HepG2 (cell line): ENCODE measurements at regions not wholly inside any gene's neighbourhood (a gene's known extent, or its start where the extent isn't known, plus 50 kb on each side); places are given as distances from the start of the nearest gene placed in this dataset.

ENCODE experiments used
- ATAC-seq: fragments of 200-7000 bp; cut with Tn5 transposase; 3 replicates; pipeline ENCODE4 v1.9.1; 2020; ENCODE audit warnings: mild to moderate bottlenecking, moderate library complexity
- BruUV-seq: library from RNA; stranded (reverse); fragments of 400-500 nt; replicated peaks from 2 replicates; lab custom pipeline; 2021; lab: Mats Ljungman, UMichigan
- CTCF ChIA-PET: fragments of 300-600 bp; formaldehyde crosslinking; extraction: SDS; loops from one replicate; lab custom pipeline; 2021; ENCODE audit warnings: low total read pairs, inconsistent platforms, low intra/inter-chr PET ratio; lab: Yijun Ruan, JAX
- POLR2A ChIA-PET: fragments of 350-600 bp; sonication (Branson Sonifier 250); formaldehyde crosslinking; loops from one replicate; lab custom pipeline; 2020; ENCODE audit warnings: antibody characterized with exemption, inconsistent platforms; lab: Yijun Ruan, JAX
- DNase-seq: peaks from one replicate; pipeline ENCODE4 v3.0.0-alpha.2; 2015; ENCODE audit warnings: low spot score
- FAIRE-seq: peaks from 3 replicates; lab custom pipeline; 2011; peaks lifted over from hg19 to GRCh38; lab: Jason Lieb, UNC
- H2AFZ ChIP-seq: one replicate; pipeline ENCODE4 v1.6.1; 2011; ENCODE audit warnings: low read length, inconsistent platforms
- H3K27ac ChIP-seq: fragments of 300-600 bp; 3 replicates; pipeline ENCODE4 v1.8.0; 2011; ENCODE audit warnings: mixed run types, mild to moderate bottlenecking, mixed read lengths, low read length, inconsistent platforms; ENCODE audit not compliant: insufficient read depth; ENCODE audit errors: extremely low read length
- H3K27me3 ChIP-seq, 2 experiments: fragments of 200-600 bp in 1 of 2; 2 replicates in 1 of 2; 3 replicates in 1 of 2; pipeline versions ENCODE4 v1.6.0 to v1.8.0; 2011; ENCODE audit warnings: low read length in 2 of 2, mild to moderate bottlenecking in 2 of 2, moderate library complexity in 2 of 2, inconsistent platforms in 1 of 2; ENCODE audit not compliant: insufficient read depth in 2 of 2, control insufficient read depth in 1 of 2
- H3K36me3 ChIP-seq, 2 experiments: fragments of 200-600 bp in 1 of 2; replicated peaks in 1 of 2; 2 replicates in 1 of 2; 3 replicates in 1 of 2; pipeline versions ENCODE4 v1.5.1 to v1.8.0; 2011; ENCODE audit warnings: low read length in 2 of 2, inconsistent platforms in 1 of 2; ENCODE audit not compliant: insufficient read depth in 2 of 2, control insufficient read depth in 1 of 2
- H3K4me1 ChIP-seq: 2 replicates; pipeline ENCODE4 v1.5.1; 2012; ENCODE audit warnings: low read length, inconsistent platforms; ENCODE audit not compliant: insufficient read depth
- H3K4me2 ChIP-seq: 2 replicates; pipeline ENCODE4 v1.6.0; 2011; ENCODE audit warnings: low read depth, low read length, inconsistent platforms
- H3K4me3 ChIP-seq, 3 experiments: fragments of 200-600 bp in 1 of 3; sonication (generic), shearing (Covaris generic) in 1 of 3; replicated peaks in 1 of 3; 2 replicates each; pipeline ENCODE4 v1.5.1; 2011 to 2016; ENCODE audit warnings: low read length in 3 of 3, inconsistent platforms in 2 of 3, low read depth in 2 of 3, mild to moderate bottlenecking in 2 of 3, control low read depth in 1 of 3, mixed read lengths in 1 of 3; ENCODE audit not compliant: insufficient read depth in 1 of 3
- H3K79me2 ChIP-seq: one replicate; pipeline ENCODE4 v1.6.1; 2011; ENCODE audit warnings: low read length, inconsistent platforms; ENCODE audit not compliant: insufficient read depth
- H3K9ac ChIP-seq: 2 replicates; pipeline ENCODE4 v1.6.0; 2011; ENCODE audit warnings: mild to moderate bottlenecking, low read depth, low read length, inconsistent platforms; ENCODE audit not compliant: insufficient read depth
- H3K9me3 ChIP-seq: 2 replicates; pipeline ENCODE4 v1.5.1; 2012; ENCODE audit warnings: mild to moderate bottlenecking, low read length
- H4K20me1 ChIP-seq: 2 replicates; pipeline ENCODE4 v1.6.0; 2011; ENCODE audit warnings: inconsistent platforms, mild to moderate bottlenecking, low read length, moderate library complexity; ENCODE audit not compliant: insufficient read depth
- AKNA ChIP-seq: sonication (generic); formaldehyde crosslinking; IDR thresholded peaks from 2 replicates; pipeline ENCODE4 v1.4.0; 2020; ENCODE audit warnings: missing genetic modification reagents, borderline replicate concordance
- CEBPB ChIP-seq: IDR thresholded peaks from 2 replicates; pipeline ENCODE4 v1.6.1; 2011; ENCODE audit warnings: low read depth, low read length, improper control_type of control experiment, borderline replicate concordance
- FOXO1 ChIP-seq: sonication (generic); formaldehyde crosslinking; IDR thresholded peaks from 2 replicates; pipeline ENCODE4 v1.4.0; 2020; ENCODE audit warnings: missing genetic modification reagents
- KDM5B ChIP-seq: sonication (generic); formaldehyde crosslinking; IDR thresholded peaks from 2 replicates; pipeline ENCODE4 v1.4.0; 2020; ENCODE audit warnings: missing genetic modification reagents, mild to moderate bottlenecking, borderline replicate concordance
- KLF12 ChIP-seq: sonication (generic); formaldehyde crosslinking; IDR thresholded peaks from 2 replicates; pipeline ENCODE4 v1.4.0; 2020; ENCODE audit warnings: missing genetic modification reagents, borderline replicate concordance
- PLRG1 ChIP-seq: fragments of 450-650 bp; conservative IDR thresholded peaks from 2 replicates; pipeline ENCODE4 v1.6.1; 2016
- RBFOX2 ChIP-seq: fragments of 200-400 bp; formaldehyde crosslinking; IDR thresholded peaks from 2 replicates; pipeline ENCODE4 v1.6.1; 2017; ENCODE audit warnings: low read depth, mild to moderate bottlenecking, low read length
- RFX3 ChIP-seq: IDR thresholded peaks from 2 replicates; pipeline ENCODE4 v1.6.1; 2016; ENCODE audit warnings: missing biosample characterization, missing genetic modification reagents
- SMARCE1 ChIP-seq: fragments of 450-650 bp; IDR thresholded peaks from 2 replicates; pipeline ENCODE4 v1.6.1; 2017; ENCODE audit warnings: borderline replicate concordance
- THAP11 ChIP-seq: IDR thresholded peaks from 2 replicates; pipeline ENCODE4 v1.6.1; 2016; ENCODE audit warnings: missing biosample characterization, missing genetic modification reagents
- ZNF224 ChIP-seq: sonication (generic); formaldehyde crosslinking; IDR thresholded peaks from 2 replicates; pipeline ENCODE4 v1.5.0; 2020; ENCODE audit warnings: mild to moderate bottlenecking, missing genetic modification reagents
- WGBS: methylation state at CpG from one replicate; pipeline ENCODE4 v1.1.6; 2017; ENCODE audit warnings: low lambda C conversion rate; 5-methylcytosine and 5-hydroxymethylcytosine counted together
- in situ Hi-C: cut with HindIII; loops from 2 replicates; pipeline ENCODE4 v1.10.0; 2017; ENCODE audit warnings: low pct_unique_long_range_greater_than_20kb; ENCODE audit not compliant: extremely low pct_ligation_motif_present
- intact Hi-C: fragments of 100-400 bp; cut with micrococcal nuclease; formaldehyde crosslinking; loops from one replicate; pipeline ENCODE4 v1.10.0; 2022; ENCODE audit not compliant: unreplicated experiment
- TF ChIP-seq, protein P1 (sequence below): fragments of 450-650 bp; IDR thresholded peaks from 2 replicates; pipeline ENCODE4 v1.6.1; 2016
- TF ChIP-seq, protein P2 (sequence below): sonication (generic); formaldehyde crosslinking; IDR thresholded peaks from 2 replicates; pipeline ENCODE4 v1.8.0; 2022; ENCODE audit warnings: mild to moderate bottlenecking, missing genetic modification reagents, moderate library complexity

DNA sequence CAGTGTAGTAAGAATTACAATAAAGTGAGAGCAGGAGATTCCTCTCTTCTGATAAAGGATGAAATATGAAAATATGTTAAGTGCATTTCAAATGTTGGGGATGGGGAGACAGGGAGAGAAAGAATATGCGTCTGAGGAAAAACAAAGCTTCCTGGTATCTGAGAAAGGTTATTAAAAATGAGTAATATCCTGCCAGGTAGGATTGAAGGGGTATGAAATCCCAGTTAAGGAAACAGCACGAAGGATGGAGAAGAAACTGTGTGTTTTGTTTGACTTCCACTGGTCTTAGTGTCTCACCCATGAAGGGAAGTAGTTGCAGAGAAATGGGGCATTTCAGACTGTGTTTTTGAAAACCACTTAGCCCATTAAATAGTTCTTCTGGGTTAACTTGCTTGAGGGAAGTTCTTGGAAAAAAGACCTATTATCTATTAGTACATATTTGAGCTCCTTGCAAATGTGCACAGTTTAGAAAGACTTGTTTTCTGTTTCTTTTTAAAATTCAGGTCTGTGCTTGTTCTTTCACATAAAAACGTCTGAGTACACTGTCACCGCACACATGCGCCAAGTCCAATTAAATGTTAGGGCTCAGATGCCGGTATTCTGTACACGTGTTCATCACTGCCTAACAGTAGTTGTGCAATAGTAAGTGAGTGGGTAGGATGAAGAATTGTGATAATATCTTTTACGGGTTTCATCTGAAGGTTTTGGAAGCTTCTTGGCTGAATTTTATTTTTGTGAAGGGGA is 196.1 kb upstream of the P2RY1 start:
- no TSS peak for BruUV-seq
- ATAC-seq (no peak), DNase-seq (no peak), FAIRE-seq (no peak)
- Histone ChIP-seq H3K9ac (no peak overlapping the region), H3K4me1 (no peaks in the 10 kb centered on the region), H3K4me2 (no peak overlapping the region), H3K79me2 (no peaks in the 10 kb centered on the region), H3K27me3 (no peaks in the 10 kb centered on the region), H3K36me3 (no peaks in the 10 kb centered on the region), H3K4me3 (no peak overlapping the region), H2AFZ (no peak overlapping the region), H3K9me3 (no peaks in the 10 kb centered on the region), H3K27ac (no peak overlapping the region), H4K20me1 (no peaks in the 10 kb centered on the region)
- intact Hi-C loops: no loop called here
- TF ChIP-seq CEBPB: peak; percentile 64
- TF ChIP-seq, protein P1, sequence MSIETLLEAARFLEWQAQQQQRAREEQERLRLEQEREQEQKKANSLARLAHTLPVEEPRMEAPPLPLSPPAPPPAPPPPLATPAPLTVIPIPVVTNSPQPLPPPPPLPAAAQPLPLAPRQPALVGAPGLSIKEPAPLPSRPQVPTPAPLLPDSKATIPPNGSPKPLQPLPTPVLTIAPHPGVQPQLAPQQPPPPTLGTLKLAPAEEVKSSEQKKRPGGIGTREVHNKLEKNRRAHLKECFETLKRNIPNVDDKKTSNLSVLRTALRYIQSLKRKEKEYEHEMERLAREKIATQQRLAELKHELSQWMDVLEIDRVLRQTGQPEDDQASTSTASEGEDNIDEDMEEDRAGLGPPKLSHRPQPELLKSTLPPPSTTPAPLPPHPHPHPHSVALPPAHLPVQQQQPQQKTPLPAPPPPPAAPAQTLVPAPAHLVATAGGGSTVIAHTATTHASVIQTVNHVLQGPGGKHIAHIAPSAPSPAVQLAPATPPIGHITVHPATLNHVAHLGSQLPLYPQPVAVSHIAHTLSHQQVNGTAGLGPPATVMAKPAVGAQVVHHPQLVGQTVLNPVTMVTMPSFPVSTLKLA: 0 out of 2 replicates have a peak, but pooled peaks have one; percentile 32
- TF ChIP-seq, protein P2, sequence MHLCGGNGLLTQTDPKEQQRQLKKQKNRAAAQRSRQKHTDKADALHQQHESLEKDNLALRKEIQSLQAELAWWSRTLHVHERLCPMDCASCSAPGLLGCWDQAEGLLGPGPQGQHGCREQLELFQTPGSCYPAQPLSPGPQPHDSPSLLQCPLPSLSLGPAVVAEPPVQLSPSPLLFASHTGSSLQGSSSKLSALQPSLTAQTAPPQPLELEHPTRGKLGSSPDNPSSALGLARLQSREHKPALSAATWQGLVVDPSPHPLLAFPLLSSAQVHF (CRISPR knock-in tag): no peak
- TF ChIP-seq SMARCE1: no peak
- ChIA-PET POLR2A (no interaction called here), CTCF (no interaction called here)
- in situ Hi-C loops: no loop called here
- WGBS: 1% methylated on average over 8 of the region's 8 CpGs

DNA sequence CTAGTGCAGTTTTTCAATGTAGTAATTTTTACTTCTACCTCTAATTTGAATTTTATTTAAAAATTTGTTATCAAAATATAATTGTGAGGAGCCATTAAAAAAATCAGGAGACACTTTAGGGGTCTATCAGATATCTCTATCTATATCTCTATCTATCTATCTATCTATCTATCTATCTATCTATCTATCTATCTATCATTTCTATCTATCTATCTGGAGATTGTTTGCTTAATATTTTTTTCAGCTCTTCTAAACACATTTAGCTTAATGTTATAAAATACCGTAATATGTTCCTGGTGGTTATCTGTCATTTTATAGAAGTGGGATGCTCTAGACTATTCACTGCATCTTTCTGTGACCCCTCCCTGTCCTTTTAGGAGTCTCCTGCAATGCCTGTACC is 193.7 kb upstream of the P2RY1 start:
- H4K20me1 ChIP-seq: no peaks in the 10 kb centered on the region
- in situ Hi-C loops: no loop called here
- 95% methylated on average over 1 of the region's 1 CpG for WGBS
- no peak overlapping the region for H2AFZ ChIP-seq
- BruUV-seq: no TSS peak
- H3K9me3 ChIP-seq: no peaks in the 10 kb centered on the region
- CTCF ChIA-PET: no interaction called here
- no peak overlapping the region for H3K4me2 ChIP-seq
- no peaks in the 10 kb centered on the region for H3K79me2 ChIP-seq
- H3K27ac ChIP-seq: no peak overlapping the region
- intact Hi-C loops: no loop called here
- H3K36me3 ChIP-seq: no peaks in the 10 kb centered on the region
- no peak for DNase-seq
- POLR2A ChIA-PET: no interaction called here
- FAIRE-seq: no peak
- H3K27me3 ChIP-seq: no peaks in the 10 kb centered on the region
- no peak for ATAC-seq
- H3K4me1 ChIP-seq: no peaks in the 10 kb centered on the region
- no peak overlapping the region for H3K4me3 ChIP-seq
- no peak overlapping the region for H3K9ac ChIP-seq
- TF ChIP-seq THAP11 (CRISPR knock-in tag) (no peak), FOXO1 (CRISPR knock-in tag) (no peak), ZNF224 (no peak), RFX3 (CRISPR knock-in tag) (no peak), KDM5B (CRISPR knock-in tag) (no peak), PLRG1 (no peak), RBFOX2 (no peak), AKNA (CRISPR knock-in tag) (no peak), KLF12 (no peak)
